NCI-H69 (cell line): ENCODE measurements at regions not wholly inside any gene's neighbourhood (a gene's known extent, or its start where the extent isn't known, plus 50 kb on each side); places are given as distances from the start of the nearest gene placed in this dataset.

Source experiments
- DNase-seq: peaks from one replicate; lab custom pipeline; 2025; lab: John Stamatoyannopoulos, UW

- no peak for DNase-seq
These were observed 365.9 kb downstream of the CRPPA start for GRCh38 chr7:16055263-16055976.

GRCh38 chr7:16051561-16052255, 365.2 kb upstream of the MEOX2 start:
- DNase-seq = no peak

GRCh38 chr7:16046041-16046440, 359.6 kb upstream of the MEOX2 start:
- no peak for DNase-seq

GRCh38 chr7:16045296-16045695, 358.8 kb upstream of the MEOX2 start:
- DNase-seq = no peak

GRCh38 chr7:16044645-16045044, 358.2 kb upstream of the MEOX2 start:
- no peak for DNase-seq

GRCh38 chr7:16040346-16040745, 353.9 kb upstream of the MEOX2 start:
- no peak for DNase-seq

- no peak for DNase-seq
These were observed 352.4 kb upstream of the MEOX2 start for GRCh38 chr7:16038906-16039305.

GRCh38 chr7:16035392-16035791, 348.9 kb upstream of the MEOX2 start:
- no peak for DNase-seq

- DNase-seq = no peak
These were observed 348.4 kb upstream of the MEOX2 start for GRCh38 chr7:16034866-16035265.

- DNase-seq = no peak
These were observed 347.9 kb upstream of the MEOX2 start for GRCh38 chr7:16034353-16034752.

GRCh38 chr7:16033233-16033632, 346.8 kb upstream of the MEOX2 start:
- no peak for DNase-seq

- no peak for DNase-seq
These were observed 342.2 kb upstream of the MEOX2 start for GRCh38 chr7:16028636-16029035.

GRCh38 chr7:16028103-16028502, 341.6 kb upstream of the MEOX2 start:
- no peak for DNase-seq

- DNase-seq = no peak
These were observed 340.9 kb upstream of the MEOX2 start for GRCh38 chr7:16027396-16027795.

GRCh38 chr7:16026253-16027020, 340.0 kb upstream of the MEOX2 start:
- no peak for DNase-seq

GRCh38 chr7:16025696-16026095, 339.2 kb upstream of the MEOX2 start:
- DNase-seq = no peak

- no peak for DNase-seq
These were observed 337.0 kb upstream of the MEOX2 start for GRCh38 chr7:16023503-16023902.

GRCh38 chr7:16023046-16023445, 336.6 kb upstream of the MEOX2 start:
- DNase-seq = no peak

GRCh38 chr7:16021851-16022250, 335.4 kb upstream of the MEOX2 start:
- DNase-seq = no peak

GRCh38 chr7:16015981-16016380, 329.5 kb upstream of the MEOX2 start:
- DNase-seq = no peak

- DNase-seq = no peak
These were observed 327.5 kb upstream of the MEOX2 start for GRCh38 chr7:16014031-16014430.

- DNase-seq = no peak
These were observed 321.4 kb upstream of the MEOX2 start for GRCh38 chr7:16007911-16008310.

GRCh38 chr7:16004702-16005101, 318.2 kb upstream of the MEOX2 start:
- DNase-seq = no peak
